SU-DHL-6 (cell line): ENCODE measurements at regions not wholly inside any gene's neighbourhood (a gene's known extent, or its start where the extent isn't known, plus 50 kb on each side); places are given as distances from the start of the nearest gene placed in this dataset.

ENCODE experiments used
- EZH2phosphoT487 ChIP-seq: fragments of 200-600 bp; sonication (generic), shearing (Covaris generic); conservative IDR thresholded peaks from 2 replicates; pipeline ENCODE4 v1.6.1; 2018; ENCODE audit warnings: mild to moderate bottlenecking, antibody characterized with exemption, low read length, moderate library complexity, mixed read lengths
- TF ChIP-seq, protein P1 (sequence below): fragments of 200-600 bp; sonication (generic); IDR thresholded peaks from one replicate; pipeline ENCODE4 v1.5.1; 2017; ENCODE audit warnings: antibody characterized with exemption, mild to moderate bottlenecking, low read length, moderate library complexity; ENCODE audit not compliant: insufficient read depth, poor library complexity, severe bottlenecking

DNA sequence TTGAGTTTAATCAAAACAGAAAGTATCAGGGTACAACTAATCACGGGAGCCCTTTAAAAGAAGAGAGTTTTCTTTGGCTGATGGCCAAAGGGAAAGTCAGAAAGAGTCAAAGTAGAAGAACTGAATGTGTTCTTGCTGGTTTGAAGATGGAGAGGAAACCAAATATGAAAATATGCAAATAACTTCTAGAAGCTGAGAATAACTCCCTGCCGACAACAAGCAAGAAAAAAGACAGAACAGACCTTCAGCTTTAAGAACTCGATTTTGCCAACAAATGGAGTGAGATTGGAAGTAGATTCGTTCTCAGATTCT is 903.8 kb downstream of the STIM2 start:
- TF ChIP-seq, protein P1, sequence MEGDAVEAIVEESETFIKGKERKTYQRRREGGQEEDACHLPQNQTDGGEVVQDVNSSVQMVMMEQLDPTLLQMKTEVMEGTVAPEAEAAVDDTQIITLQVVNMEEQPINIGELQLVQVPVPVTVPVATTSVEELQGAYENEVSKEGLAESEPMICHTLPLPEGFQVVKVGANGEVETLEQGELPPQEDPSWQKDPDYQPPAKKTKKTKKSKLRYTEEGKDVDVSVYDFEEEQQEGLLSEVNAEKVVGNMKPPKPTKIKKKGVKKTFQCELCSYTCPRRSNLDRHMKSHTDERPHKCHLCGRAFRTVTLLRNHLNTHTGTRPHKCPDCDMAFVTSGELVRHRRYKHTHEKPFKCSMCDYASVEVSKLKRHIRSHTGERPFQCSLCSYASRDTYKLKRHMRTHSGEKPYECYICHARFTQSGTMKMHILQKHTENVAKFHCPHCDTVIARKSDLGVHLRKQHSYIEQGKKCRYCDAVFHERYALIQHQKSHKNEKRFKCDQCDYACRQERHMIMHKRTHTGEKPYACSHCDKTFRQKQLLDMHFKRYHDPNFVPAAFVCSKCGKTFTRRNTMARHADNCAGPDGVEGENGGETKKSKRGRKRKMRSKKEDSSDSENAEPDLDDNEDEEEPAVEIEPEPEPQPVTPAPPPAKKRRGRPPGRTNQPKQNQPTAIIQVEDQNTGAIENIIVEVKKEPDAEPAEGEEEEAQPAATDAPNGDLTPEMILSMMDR = no peak
- TF ChIP-seq EZH2phosphoT487 = no peak
